ENCODE measurements at regions not wholly inside any gene's neighbourhood (a gene's known extent, or its start where the extent isn't known, plus 50 kb on each side); places are given as distances from the start of the nearest gene placed in this dataset.

DNA sequence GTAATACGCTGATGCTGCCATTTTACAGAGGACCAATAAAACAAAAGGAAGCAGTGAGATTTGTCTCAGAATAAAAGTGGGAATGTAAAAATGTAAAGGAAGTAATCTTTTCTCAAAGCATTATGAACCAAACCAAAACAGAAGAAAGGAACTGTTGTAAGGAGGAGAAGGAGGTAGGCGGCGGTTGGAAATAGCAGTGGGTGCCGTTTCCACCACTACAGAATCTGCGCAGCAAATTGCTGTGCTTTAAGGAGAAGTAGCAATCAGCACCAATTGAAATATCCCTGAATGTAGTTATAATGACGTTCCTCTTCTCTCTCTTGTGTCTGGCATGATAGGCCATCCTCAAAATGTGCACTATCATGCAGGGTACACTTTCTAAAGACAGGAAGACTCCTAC, 455.1 kb upstream of the TLE4 start:
- TF ChIP-seq, protein P1, sequence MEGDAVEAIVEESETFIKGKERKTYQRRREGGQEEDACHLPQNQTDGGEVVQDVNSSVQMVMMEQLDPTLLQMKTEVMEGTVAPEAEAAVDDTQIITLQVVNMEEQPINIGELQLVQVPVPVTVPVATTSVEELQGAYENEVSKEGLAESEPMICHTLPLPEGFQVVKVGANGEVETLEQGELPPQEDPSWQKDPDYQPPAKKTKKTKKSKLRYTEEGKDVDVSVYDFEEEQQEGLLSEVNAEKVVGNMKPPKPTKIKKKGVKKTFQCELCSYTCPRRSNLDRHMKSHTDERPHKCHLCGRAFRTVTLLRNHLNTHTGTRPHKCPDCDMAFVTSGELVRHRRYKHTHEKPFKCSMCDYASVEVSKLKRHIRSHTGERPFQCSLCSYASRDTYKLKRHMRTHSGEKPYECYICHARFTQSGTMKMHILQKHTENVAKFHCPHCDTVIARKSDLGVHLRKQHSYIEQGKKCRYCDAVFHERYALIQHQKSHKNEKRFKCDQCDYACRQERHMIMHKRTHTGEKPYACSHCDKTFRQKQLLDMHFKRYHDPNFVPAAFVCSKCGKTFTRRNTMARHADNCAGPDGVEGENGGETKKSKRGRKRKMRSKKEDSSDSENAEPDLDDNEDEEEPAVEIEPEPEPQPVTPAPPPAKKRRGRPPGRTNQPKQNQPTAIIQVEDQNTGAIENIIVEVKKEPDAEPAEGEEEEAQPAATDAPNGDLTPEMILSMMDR (IDR thresholded peaks at IDR 0.05): no peak
- no peak for TF ChIP-seq POLR2A (IDR thresholded peaks at IDR 0.05)

All from ovary (tissue), 3 donors.